HG03064 (cell line): ENCODE measurements at regions not wholly inside any gene's neighbourhood (a gene's known extent, or its start where the extent isn't known, plus 50 kb on each side); places are given as distances from the start of the nearest gene placed in this dataset.
"Not testable (repeated sequence)": the region's sequence is repeated elsewhere in the genome, so short reads cannot be mapped to it uniquely, and the experiment has no call there.

Experiments
- ATAC-seq: cut with Tn5 transposase; IDR thresholded peaks from one replicate; pipeline ENCODE4 v1.9.1; 2021; ENCODE audit warnings: low read depth; ENCODE audit not compliant: unreplicated experiment

- not testable (repeated sequence) for ATAC-seq
Measured at GRCh38 chr16:29203933-29204805, 202.3 kb downstream of the NPIPB11 start.

- ATAC-seq = not testable (repeated sequence)
Measured at GRCh38 chr16:29203046-29203932, 203.2 kb downstream of the NPIPB11 start.

DNA sequence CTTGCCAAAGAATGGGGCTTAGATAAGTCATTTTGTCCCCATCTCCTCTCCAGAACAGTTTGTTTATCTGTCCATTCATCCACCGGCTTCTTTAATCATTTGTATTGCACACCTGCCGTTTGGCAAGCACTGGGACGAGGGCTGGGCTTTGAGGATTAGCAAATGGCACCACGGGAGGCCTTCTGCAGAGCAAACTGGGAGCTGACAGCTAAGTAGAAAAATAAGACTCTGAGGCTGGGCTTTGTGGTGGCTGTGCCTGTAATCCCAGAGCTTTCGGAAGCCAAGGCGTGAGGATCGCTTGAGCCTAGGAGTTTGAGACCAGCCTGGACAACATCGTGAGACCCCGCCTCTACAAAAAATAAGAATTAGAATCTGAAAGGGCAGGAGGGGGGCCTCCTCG lies 203.9 kb downstream of the NPIPB11 start:
- not testable (repeated sequence) for ATAC-seq

DNA sequence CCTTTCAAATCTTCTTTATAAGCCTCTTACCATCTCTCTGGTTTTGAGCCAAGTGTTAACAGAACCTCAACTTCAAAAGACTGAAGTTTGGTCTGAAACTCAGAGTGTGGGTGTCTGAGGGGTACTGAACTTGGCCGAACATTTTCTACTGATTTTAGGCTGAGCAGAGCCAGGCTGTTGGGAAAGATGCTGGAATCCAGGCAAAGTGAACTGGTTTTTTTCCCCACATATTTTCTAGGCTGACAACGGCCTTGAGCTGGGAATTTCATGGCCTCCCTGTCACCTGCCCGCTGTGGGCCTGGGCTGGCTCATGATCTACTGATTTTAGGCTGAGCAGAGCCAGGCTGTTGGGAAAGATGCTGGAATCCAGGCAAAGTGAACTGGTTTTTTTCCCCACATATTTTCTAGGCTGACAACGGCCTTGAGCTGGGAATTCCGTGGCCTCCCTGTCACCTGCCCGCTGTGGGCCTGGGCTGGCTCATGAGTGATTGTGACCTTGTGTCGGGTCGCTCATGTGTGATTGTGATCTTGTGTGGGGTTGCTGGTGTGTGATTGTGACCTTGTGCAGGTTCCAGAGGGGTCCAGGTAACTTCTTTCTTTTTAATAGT lies 204.4 kb downstream of the NPIPB11 start:
- ATAC-seq = not testable (repeated sequence)

GRCh38 chr16:29201296-29202024 lies 205.1 kb downstream of the NPIPB11 start:
- not testable (repeated sequence) for ATAC-seq

GRCh38 chr16:29200681-29201080 lies 205.8 kb downstream of the NPIPB11 start:
- ATAC-seq = not testable (repeated sequence)

DNA sequence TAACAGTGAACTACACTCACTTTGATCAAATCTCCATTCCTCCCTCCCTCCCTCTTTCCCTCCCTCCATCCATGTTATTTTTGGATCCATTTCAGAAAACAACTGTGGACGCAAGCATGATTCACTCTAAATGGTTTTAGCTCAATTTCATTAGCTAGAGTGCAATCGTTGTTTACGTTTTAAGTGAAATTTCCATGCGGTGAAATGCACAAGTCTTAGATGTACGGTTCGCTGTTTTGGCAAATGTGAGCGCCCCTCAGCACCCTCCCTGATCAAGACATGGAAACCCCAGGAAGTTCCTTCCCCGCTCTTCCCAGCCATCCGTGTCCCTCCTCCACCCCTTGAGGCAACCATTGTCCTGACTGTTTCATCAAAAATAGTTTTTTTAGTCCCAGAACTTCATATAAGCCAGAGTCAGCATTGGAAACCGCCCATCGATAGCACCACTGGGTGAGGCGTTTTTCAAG lies 206.3 kb downstream of the NPIPB11 start:
- ATAC-seq = not testable (repeated sequence)

DNA sequence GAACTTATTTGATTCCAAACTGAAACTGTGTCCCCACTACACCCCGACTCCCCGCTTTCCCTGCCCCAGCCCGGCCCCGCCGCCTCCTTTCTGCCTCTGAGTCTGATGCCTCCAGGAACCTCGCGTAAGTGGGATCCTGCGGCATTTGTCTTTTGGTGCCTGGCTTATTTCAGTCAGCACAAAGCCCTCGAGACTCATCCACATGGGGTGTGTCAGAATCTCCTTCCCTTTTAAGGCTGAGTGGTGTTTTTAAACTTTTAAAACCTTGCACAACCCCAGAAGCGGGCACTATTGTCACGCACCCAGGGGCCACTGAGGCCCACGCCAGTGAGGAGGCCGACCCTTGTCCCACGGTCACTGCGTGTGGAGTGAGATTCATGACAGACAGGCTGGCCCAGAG lies 206.9 kb downstream of the NPIPB11 start:
- not testable (repeated sequence) for ATAC-seq

GRCh38 chr16:29198731-29199521 lies 207.6 kb downstream of the NPIPB11 start:
- no peak for ATAC-seq

- no peak for ATAC-seq
Measured at GRCh38 chr16:29198231-29198630, 208.3 kb downstream of the NPIPB11 start.

GRCh38 chr16:29197494-29198100 lies 208.9 kb downstream of the NPIPB11 start:
- ATAC-seq = not testable (repeated sequence)

GRCh38 chr16:29196746-29197145 lies 209.8 kb downstream of the NPIPB11 start:
- ATAC-seq = not testable (repeated sequence)

DNA sequence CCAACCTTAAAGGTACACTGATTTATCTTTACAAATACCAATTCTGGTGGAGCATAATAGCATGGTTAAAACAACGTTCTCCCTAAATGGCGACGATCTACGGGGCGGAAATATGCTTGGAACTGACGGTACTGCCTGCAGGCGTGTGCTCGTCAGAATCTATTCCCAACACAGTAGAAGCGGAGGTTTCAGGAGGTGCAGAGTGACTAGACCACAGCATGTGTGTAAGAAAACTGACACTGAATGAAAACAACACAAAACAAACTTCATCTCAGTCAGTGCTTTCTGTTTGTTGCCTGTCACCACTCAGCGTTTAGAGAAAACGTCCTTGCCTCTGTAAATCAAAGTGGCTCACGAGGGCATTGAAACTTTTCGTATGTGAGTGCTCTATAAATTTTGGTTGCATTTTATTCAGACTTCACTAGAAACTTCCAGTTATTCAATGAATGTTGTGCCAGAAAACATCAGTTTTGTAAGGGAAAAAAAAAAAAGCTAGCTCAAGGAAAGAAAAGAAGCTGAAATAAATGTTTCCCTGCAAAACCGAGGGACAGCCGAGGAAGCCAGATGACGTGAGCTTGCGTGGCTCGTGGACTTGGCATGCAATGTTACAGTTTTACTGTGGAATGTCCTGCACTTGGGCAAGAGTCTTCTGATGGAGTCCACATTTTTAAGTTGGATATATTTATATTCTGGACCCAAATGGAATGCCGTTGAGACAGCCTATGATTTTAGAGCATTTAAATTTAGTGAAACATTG lies 210.4 kb downstream of the LAT start:
- not testable (repeated sequence) for ATAC-seq

DNA sequence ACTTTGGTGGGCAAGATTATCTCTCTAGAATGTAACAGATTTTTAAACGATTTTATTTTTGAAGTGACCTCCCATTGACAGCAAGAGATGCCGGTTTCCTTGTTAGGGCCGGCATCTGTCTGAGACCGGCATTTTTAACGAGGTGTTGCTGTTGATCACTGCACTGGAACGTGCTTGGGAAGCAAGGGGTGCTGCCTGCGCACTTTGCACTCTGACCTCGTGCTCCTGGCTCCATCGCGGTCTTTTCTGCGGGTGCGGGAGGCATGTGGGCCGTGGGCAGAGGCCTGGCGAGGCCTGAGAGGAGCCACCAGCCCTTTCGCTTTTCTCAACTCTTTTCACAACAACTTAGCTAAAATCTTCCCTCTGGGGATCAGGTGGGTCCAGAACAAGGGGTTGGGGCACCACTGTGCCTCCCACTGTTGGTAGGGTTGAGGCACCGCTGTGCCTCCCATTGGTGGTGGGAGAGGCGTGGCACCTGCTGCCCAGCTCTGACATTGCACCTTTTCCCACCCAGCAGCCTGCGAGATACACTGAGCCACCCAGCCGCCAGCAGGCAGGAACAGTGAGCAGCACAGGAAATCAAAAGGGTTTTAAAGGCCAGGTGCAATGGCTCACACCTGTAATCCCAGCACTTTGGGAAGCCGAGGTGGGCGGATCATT lies 209.5 kb downstream of the LAT start:
- ATAC-seq = not testable (repeated sequence)

DNA sequence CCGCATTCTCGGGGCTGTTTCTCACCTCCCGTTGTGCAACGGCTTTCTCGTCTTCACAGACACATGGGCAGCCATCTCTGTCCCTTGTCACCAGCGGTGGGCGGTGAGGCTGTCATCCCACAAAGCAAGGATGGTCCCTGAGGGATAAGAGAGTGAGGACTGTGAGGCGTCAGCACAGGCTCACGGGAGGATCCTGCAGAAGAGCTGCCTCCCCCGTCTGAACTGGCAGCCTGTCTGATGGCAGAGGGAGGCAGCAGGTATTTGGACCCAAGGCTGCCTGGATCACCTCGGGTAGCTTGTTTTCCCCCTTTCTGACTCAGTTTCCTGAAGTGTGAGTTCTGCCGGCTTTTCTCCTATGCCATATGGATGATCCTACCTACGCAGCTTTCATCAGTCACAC lies 208.8 kb downstream of the LAT start:
- ATAC-seq = not testable (repeated sequence)

GRCh38 chr16:29193248-29193574 lies 208.4 kb downstream of the LAT start:
- ATAC-seq = not testable (repeated sequence)

DNA sequence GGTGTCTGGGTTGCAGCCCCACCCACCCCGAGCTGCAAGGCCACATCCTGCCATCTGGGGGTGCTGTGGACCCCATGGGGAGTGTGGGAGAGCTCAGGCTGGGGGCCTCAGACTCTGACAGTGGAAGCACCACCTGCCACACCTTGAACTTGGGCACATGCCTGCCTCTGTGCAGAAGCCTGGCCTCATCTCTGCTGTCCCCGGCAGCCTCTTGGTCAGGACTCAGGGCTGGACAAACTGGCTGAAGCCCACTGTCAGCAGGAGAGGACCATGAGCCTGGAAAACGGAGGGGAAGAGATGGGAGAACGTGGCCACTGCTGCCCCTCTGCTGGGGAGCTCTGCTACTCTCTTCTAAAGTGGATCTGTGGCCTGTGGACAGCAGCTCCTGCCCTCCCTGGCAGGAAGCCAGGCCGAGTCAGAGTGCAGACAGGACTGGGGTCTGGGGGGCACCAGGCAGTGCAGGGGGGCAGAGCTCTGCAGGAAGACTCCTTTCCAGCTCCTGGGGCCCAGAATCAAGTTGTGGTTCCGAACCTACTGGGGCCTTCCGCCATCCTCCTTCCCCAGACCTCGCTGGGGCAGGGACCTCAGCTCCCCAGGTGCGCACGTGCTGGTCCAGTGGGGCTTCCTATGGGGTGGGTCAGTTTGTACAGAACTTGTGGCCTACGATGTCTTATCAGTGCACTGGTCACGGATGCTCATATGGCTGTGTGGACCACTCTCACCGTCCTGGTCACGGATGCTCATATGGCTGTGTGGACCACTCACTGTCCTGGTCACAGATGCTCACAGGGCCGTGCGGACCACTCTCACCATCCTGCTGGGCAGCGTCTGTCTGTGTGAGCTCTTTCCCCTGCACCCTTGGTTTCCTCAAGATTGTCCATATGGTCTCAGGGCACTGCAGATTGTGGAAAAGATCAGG lies 207.7 kb downstream of the LAT start:
- ATAC-seq = no peak
